ENCODE measurements at regions not wholly inside any gene's neighbourhood (a gene's known extent, or its start where the extent isn't known, plus 50 kb on each side); places are given as distances from the start of the nearest gene placed in this dataset.

GRCh38 chr18:28651298-28651697, 474.4 kb upstream of the CDH2 start:
- TF ChIP-seq CTCF (IDR thresholded peaks at IDR 0.05; ENCODE audit: borderline replicate concordance, control extremely low read depth, extremely low read depth, insufficient read depth, missing control alignments) = no peak
- no peak for DNase-seq (ENCODE audit: low spot score)
- in situ Hi-C loops (cut with MboI; ENCODE audit: low sequenced_read_pairs, unreplicated experiment) = no loop called here

GRCh38 chr18:28650860-28651259, 473.9 kb upstream of the CDH2 start:
- TF ChIP-seq CTCF (IDR thresholded peaks at IDR 0.05; ENCODE audit: borderline replicate concordance, control extremely low read depth, extremely low read depth, insufficient read depth, missing control alignments) = no peak
- no peak for DNase-seq (ENCODE audit: low spot score)
- in situ Hi-C loops (cut with MboI; ENCODE audit: low sequenced_read_pairs, unreplicated experiment) = no loop called here

GRCh38 chr18:28647961-28648360, 471.0 kb upstream of the CDH2 start:
- no peak for DNase-seq (ENCODE audit: low spot score)
- in situ Hi-C loops (cut with MboI; ENCODE audit: low sequenced_read_pairs, unreplicated experiment) = no loop called here
- no peak for TF ChIP-seq CTCF (IDR thresholded peaks at IDR 0.05; ENCODE audit: borderline replicate concordance, control extremely low read depth, extremely low read depth, insufficient read depth, missing control alignments)

GRCh38 chr18:28637897-28638296, 461.0 kb upstream of the CDH2 start:
- no peak for TF ChIP-seq CTCF (IDR thresholded peaks at IDR 0.05; ENCODE audit: borderline replicate concordance, control extremely low read depth, extremely low read depth, insufficient read depth, missing control alignments)
- in situ Hi-C loops (cut with MboI; ENCODE audit: low sequenced_read_pairs, unreplicated experiment) = no loop called here
- no peak for DNase-seq (ENCODE audit: low spot score)

- no peak for DNase-seq (ENCODE audit: low spot score)
- no peak for TF ChIP-seq CTCF (IDR thresholded peaks at IDR 0.05; ENCODE audit: borderline replicate concordance, control extremely low read depth, extremely low read depth, insufficient read depth, missing control alignments)
- in situ Hi-C loops (cut with MboI; ENCODE audit: low sequenced_read_pairs, unreplicated experiment) = no loop called here
Observed at GRCh38 chr18:28635530-28635929, 458.6 kb upstream of the CDH2 start.

GRCh38 chr18:28626756-28627155, 449.8 kb upstream of the CDH2 start:
- in situ Hi-C loops (cut with MboI; ENCODE audit: low sequenced_read_pairs, unreplicated experiment) = no loop called here
- DNase-seq (ENCODE audit: low spot score) = no peak
- TF ChIP-seq CTCF (IDR thresholded peaks at IDR 0.05; ENCODE audit: borderline replicate concordance, control extremely low read depth, extremely low read depth, insufficient read depth, missing control alignments) = no peak

GRCh38 chr18:28607991-28608390, 431.1 kb upstream of the CDH2 start:
- TF ChIP-seq CTCF (IDR thresholded peaks at IDR 0.05; ENCODE audit: borderline replicate concordance, control extremely low read depth, extremely low read depth, insufficient read depth, missing control alignments) = no peak
- in situ Hi-C loops (cut with MboI; ENCODE audit: low sequenced_read_pairs, unreplicated experiment) = no loop called here
- DNase-seq (ENCODE audit: low spot score) = no peak
